HG03060 (cell line): ENCODE measurements at regions not wholly inside any gene's neighbourhood (a gene's known extent, or its start where the extent isn't known, plus 50 kb on each side); places are given as distances from the start of the nearest gene placed in this dataset.

Experiments
- ATAC-seq: cut with Tn5 transposase; IDR thresholded peaks from one replicate; pipeline ENCODE4 v1.9.1; 2021; ENCODE audit warnings: low read depth, moderate number of reproducible peaks; ENCODE audit not compliant: unreplicated experiment

DNA sequence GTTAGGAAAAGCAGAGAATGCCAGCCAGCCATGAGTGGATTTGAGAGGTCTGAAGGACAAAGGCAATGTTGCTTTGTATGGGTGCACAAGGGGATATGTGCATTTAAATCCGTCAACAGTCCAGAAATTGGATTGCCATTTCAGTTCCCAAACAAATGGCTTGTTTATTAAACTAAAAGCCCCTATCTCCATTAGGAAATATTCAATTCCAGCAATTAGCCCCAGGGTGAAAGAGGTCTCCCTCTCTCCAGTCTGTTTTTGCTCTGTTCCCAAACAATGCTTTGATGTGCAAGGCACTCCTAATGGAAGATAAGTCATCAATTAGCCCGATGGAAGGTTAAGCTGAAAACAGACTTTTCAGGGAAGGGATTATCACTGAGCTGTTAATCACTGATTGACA lies 101.3 kb downstream of the C9orf152 start:
- no peak for ATAC-seq

DNA sequence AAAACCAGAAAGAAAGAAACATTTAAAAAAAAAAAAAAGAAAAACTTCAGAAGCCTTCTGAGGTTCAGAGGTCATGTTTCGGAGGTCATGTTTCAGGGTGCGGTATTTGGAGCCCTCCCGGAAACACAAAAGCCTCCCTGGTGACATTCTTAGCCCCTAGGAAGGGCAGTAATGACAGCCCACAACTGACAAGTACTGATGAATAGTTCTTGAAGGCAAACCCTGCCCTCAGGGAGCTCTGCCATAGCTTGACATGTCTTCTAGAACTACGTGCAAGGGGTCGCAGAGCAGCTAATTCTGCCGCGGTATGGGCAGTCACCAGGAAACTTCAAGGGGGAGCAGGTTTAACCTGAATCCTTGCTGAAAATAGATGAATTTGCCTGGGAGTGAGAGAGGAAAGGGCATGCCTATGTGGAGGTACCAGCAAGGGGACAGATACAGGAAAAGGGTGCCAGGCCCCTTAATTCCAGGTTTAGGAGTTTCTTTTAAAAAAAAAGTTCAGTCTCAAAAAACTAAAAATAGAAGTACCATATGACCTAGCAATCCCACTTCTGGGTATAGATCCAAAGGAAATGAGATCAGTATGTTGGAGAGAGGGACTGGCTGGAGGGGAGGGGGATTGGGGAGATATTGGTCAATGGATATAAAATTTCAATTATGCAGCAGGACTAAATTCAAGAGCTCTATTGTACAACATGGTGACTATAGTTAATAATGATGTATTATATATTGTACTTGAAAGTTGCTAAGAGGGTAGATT lies 98.4 kb downstream of the C9orf152 start:
- ATAC-seq, result peak; percentile 27

GRCh38 chr9:110110154-110110553 lies 97.8 kb downstream of the C9orf152 start:
- ATAC-seq, result peak; percentile 78

- no peak for ATAC-seq
These were observed 96.1 kb downstream of the C9orf152 start for GRCh38 chr9:110111868-110112267.

DNA sequence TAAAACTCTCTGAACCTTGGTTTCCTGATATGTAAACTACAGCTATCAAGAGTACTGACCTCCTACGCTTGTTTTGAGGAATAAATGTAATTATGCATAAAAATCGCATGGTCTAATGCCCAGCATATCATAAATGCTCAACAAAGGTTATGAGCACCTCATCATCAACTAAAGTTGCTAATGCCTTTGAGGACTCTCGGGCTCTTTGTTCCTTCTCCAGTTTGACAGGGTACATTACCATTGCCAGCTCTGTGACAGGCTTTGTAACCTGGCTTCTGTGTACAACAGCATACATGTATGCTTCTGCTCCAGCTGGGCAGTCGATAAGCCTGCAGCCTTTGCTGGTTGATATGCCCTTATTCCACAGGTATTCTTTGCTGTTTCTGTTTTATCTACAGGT lies 95.2 kb downstream of the C9orf152 start:
- ATAC-seq, result no peak

DNA sequence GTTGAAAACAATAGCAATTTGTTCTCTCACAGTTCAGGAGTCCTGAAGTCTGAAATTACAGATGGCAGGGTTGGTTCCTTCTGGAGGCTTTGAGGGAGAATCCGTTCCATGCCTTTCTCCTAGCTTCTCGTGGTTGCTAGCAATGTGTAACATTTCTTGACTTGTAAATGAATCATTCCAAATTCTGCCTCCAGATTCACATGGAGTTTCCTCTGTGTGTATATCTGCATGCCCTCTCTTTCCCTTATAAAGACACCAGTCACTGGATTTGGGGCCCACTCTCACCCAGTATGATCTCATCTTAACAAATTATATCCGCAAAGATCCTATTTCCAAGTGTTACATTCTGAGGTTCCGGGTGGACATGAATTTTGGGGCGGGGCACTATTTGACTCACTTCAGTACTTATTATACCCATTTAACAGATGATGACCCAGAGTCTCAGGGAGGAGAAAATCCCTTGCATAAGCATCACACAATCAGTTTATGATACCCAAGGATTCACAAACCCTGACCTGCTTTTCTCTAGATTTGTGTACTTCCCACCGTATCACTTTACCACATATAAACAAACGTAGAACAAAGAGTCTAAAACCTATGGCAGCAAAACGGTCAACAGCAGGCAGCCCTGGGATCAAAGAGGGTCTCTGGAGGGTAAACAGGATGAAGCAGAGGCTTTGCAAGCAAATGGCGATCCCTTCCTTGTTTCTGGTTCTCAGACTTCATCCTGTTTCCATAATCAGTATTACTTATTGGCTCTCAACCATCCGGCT lies 93.7 kb downstream of the C9orf152 start:
- ATAC-seq, result no peak

DNA sequence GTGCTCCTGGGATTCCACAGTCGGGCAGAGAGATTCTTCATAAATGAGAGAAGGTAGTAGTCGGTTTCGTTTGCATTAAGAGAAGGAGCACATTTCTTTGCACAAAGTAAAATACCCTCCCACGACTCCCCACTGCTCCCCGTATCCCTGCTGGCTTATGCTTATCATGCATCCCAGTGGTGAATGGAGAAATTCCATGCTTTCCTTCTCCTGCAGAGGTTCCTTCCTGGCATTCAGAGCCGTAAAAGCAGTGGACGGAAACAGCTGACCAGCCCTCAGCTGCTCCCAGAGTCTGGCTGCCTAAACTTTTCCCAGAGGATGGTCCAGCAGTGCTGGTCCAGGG lies 93.1 kb downstream of the C9orf152 start:
- ATAC-seq, result no peak

- no peak for ATAC-seq
These were observed 92.6 kb downstream of the C9orf152 start for GRCh38 chr9:110115341-110115820.

- ATAC-seq, result no peak
These were observed 92.0 kb downstream of the C9orf152 start for GRCh38 chr9:110115826-110116542.

DNA sequence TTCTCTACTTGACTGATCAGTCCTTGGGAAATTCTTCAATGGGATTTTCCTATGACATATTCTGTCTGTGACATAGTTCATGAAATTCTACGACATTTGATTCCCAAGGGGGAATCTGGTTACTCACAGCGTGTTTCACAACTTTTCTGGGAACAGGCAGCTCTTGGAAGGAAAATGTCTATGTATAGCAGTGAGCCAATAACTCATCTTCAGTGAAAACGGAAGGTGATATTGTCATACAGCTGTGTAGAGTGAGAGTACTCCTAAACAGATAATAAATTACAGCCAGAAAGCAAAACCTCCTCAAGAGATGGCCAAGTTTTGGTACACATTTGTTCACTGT lies 91.4 kb downstream of the C9orf152 start:
- no peak for ATAC-seq

DNA sequence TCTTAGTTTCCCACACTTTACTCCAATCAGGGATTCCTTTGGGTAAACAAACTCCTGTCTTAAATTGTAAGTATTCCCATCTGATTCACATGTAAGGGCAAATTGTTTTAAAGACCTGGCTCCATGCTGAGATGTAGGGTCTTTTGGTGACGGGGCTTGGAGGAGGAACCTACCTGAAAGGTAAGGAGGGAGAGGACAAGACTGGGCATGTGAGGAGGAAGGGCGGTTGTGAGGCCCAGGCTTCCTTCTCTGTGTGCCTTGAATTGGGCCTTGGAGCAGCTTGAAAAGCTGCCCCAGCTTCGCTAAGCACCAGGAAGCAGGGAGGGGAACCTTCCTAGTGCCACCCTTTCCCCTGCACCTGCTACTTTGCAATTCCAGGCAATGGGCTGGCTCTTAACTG lies 86.8 kb downstream of the C9orf152 start:
- ATAC-seq, result no peak

DNA sequence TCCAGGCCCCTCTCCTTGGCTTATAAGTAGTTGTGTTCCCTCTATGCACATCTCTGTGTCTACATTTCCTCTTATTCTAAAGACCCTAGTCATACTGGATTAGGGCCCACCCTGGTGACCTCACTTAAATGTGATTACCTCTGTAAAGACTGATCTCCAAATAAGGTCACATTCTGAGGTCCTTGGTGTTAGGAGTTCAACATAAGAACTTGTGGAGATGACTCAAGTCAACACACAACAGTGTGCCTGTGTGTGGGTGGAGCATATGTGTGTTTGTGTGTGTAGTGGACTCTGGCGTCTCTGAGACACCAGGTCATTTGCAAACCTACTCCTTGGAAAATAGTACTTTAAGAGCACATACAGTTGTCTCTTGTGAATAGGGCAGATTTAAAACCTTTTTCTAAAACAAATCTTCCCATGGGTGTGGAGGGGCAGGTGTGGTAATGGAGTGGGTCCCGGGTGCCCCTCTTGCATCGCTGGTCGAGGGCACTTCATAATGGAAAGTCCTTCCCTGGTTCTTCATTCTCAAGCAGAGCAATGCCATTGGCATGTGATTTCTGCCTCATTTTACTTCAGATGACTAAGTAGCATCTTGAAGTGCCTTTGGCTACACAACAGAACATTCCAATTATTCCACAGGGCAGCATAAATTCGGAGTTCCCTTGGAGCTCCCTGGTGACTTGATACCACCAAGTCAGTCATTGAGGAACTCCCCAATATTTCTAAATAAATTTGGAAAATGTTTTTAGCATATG lies 84.4 kb downstream of the C9orf152 start:
- ATAC-seq, result no peak

DNA sequence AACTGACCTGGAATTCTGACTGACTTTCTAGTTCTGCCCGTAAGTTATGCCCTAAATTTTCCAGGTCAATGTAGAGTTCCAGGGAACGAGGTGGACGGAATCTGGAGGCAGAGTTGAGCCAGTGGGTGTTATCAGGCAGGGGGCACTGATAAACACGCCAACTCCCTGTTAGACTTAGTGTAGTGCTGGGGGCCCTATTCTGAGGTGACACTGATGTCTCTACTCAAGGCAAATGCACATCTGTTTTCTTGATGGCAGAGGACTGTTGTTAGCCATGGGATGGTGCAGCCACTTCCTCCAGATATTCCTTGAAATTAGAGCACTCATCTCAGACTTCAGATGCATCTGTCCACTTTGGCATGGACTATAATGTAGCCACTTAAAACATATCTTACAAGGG lies 83.5 kb downstream of the C9orf152 start:
- ATAC-seq, result no peak

DNA sequence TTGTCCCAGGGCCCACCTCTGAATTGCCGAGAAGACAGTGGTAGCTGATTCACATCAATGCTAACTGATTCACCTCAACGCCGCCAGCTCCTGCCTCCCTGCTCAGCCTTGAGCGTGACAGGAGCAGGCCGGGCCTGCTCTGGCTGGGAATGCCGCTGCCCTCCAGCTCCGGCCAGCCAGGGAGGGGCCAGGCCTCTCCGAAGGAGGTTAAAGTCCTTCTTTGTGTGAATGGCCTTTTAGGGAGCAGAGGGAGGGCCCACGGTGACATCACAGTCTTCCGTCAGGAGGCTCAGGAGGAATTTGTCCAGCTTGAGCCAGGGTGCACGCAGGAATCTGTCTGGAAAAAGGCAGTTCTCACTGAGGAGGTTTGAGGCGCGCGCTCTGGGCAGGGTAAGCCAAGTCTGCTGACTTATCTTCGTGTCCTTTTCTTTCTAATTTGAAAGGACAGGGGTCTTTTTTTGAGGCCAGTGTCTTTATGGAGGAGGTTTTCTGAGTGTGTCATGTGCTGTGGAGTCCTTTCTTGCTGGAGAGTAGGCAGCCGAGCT lies 82.7 kb downstream of the C9orf152 start:
- no peak for ATAC-seq

GRCh38 chr9:110125763-110126351 lies 82.1 kb downstream of the C9orf152 start:
- ATAC-seq, result no peak

- ATAC-seq, result no peak
These were observed 81.4 kb downstream of the C9orf152 start for GRCh38 chr9:110126499-110126941.

GRCh38 chr9:110126986-110127864 lies 80.7 kb downstream of the C9orf152 start:
- ATAC-seq, result no peak

- peak; percentile 65 for ATAC-seq
These were observed 79.2 kb downstream of the C9orf152 start for GRCh38 chr9:110128664-110129329.
